CD4-positive, alpha-beta T cell treated with Interleukin-15 for 1 hour (primary cell): ENCODE measurements at regions not wholly inside any gene's neighbourhood (a gene's known extent, or its start where the extent isn't known, plus 50 kb on each side); places are given as distances from the start of the nearest gene placed in this dataset.
"Not testable (repeated sequence)": the region's sequence is repeated elsewhere in the genome, so short reads cannot be mapped to it uniquely, and the experiment has no call there.

Experiments used
- DNase-seq: peaks from one replicate; pipeline ENCODE4 v3.0.0-alpha.2; 2020

- DNase-seq: no peak
Observed at GRCh38 chr4:152052451-152053057, 291.7 kb upstream of the GATB start.

- DNase-seq: not testable (repeated sequence)
Observed at GRCh38 chr4:152051332-152051731, 290.5 kb upstream of the GATB start.

- DNase-seq: no peak
Observed at GRCh38 chr4:152050106-152050505, 289.3 kb upstream of the GATB start.

- no peak for DNase-seq
Observed at GRCh38 chr4:152047451-152047850, 286.6 kb upstream of the GATB start.

- DNase-seq: no peak
Observed at GRCh38 chr4:152045807-152046571, 285.2 kb upstream of the GATB start.

GRCh38 chr4:152045449-152045806 lies 284.6 kb upstream of the GATB start:
- DNase-seq: no peak

- no peak for DNase-seq
Observed at GRCh38 chr4:152044331-152045036, 283.7 kb upstream of the GATB start.

- DNase-seq: no peak
Observed at GRCh38 chr4:152041295-152041694, 280.5 kb upstream of the GATB start.

- DNase-seq: no peak
Observed at GRCh38 chr4:152039691-152040090, 278.9 kb upstream of the GATB start.

GRCh38 chr4:152039023-152039481 lies 278.2 kb upstream of the GATB start:
- DNase-seq: no peak

GRCh38 chr4:152038238-152038637 lies 277.4 kb upstream of the GATB start:
- DNase-seq: no peak

GRCh38 chr4:152037435-152037834 lies 276.6 kb upstream of the GATB start:
- no peak for DNase-seq

GRCh38 chr4:152033621-152034020 lies 272.8 kb upstream of the GATB start:
- no peak for DNase-seq

GRCh38 chr4:152032722-152033131 lies 271.9 kb upstream of the GATB start:
- no peak for DNase-seq

- no peak for DNase-seq
Observed at GRCh38 chr4:152029631-152030030, 268.8 kb upstream of the GATB start.

GRCh38 chr4:152028131-152028530 lies 267.3 kb upstream of the GATB start:
- no peak for DNase-seq

GRCh38 chr4:152024881-152025280 lies 264.1 kb upstream of the GATB start:
- no peak for DNase-seq

GRCh38 chr4:152023674-152024073 lies 262.9 kb upstream of the GATB start:
- DNase-seq: no peak

- DNase-seq: no peak
Observed at GRCh38 chr4:152022543-152022942, 261.7 kb upstream of the GATB start.

- DNase-seq: no peak
Observed at GRCh38 chr4:152021788-152022438, 261.1 kb upstream of the GATB start.

- DNase-seq: no peak
Observed at GRCh38 chr4:152020073-152020472, 259.3 kb upstream of the GATB start.

GRCh38 chr4:152016303-152016620 lies 255.5 kb upstream of the GATB start:
- DNase-seq: no peak

GRCh38 chr4:152015597-152016302 lies 254.9 kb upstream of the GATB start:
- no peak for DNase-seq
